Esophagus squamous epithelium (tissue), 4 donors: ENCODE measurements at regions not wholly inside any gene's neighbourhood (a gene's known extent, or its start where the extent isn't known, plus 50 kb on each side); places are given as distances from the start of the nearest gene placed in this dataset.

Source experiments
- CTCF ChIP-seq, 6 experiments: fragments of 450-650 bp in 4 of 6; fragments of 200-600 bp in 2 of 6; sonication (generic) in 2 of 6; IDR thresholded peaks; one replicate each; pipeline ENCODE4 v1.5.1; 2016 to 2019; ENCODE audit warnings: antibody characterized with exemption in 6 of 6, mild to moderate bottlenecking in 4 of 6, moderate library complexity in 4 of 6
- POLR2A ChIP-seq, 4 donors: fragments of 450-650 bp; IDR thresholded peaks; one replicate each; pipeline ENCODE4 v1.6.1; 2017; ENCODE audit warnings: antibody characterized with exemption in 4 of 4, mild to moderate bottlenecking in 4 of 4, moderate library complexity in 3 of 4

GRCh38 chr2:144648837-144649465, 129.0 kb upstream of the ZEB2 start:
- TF ChIP-seq CTCF (IDR thresholded peaks at IDR 0.05) (no peak), POLR2A (IDR thresholded peaks at IDR 0.05) (no peak)
